Progenitor cell of endocrine pancreas (in vitro differentiated cells): ENCODE measurements at regions not wholly inside any gene's neighbourhood (a gene's known extent, or its start where the extent isn't known, plus 50 kb on each side); places are given as distances from the start of the nearest gene placed in this dataset.

ENCODE experiments used
- DNase-seq: peaks from one replicate; pipeline ENCODE4 v3.0.0; 2021; ENCODE audit warnings: low spot score; ENCODE audit not compliant: unreplicated experiment
- H3K27ac Mint-ChIP-seq: 2 replicates; pipeline ENCODE4 v1.8.0; 2021; ENCODE audit warnings: mild to moderate bottlenecking, moderate library complexity, mixed read lengths
- H3K27me3 Mint-ChIP-seq: 2 replicates; pipeline ENCODE4 v1.8.0; 2021; ENCODE audit warnings: mixed read lengths
- H3K36me3 Mint-ChIP-seq: 2 replicates; pipeline ENCODE4 v1.8.0; 2022; ENCODE audit warnings: mixed read lengths; ENCODE audit not compliant: insufficient read depth
- H3K4me1 Mint-ChIP-seq: 2 replicates; pipeline ENCODE4 v1.8.0; 2021; ENCODE audit warnings: low read depth, mixed read lengths
- H3K4me3 Mint-ChIP-seq: 2 replicates; pipeline ENCODE4 v1.8.0; 2021; ENCODE audit warnings: low read depth, mild to moderate bottlenecking, moderate library complexity, mixed read lengths
- H3K9me3 Mint-ChIP-seq: 2 replicates; pipeline ENCODE4 v1.8.0; 2021; ENCODE audit warnings: low read depth, mixed read lengths
- TF ChIP-seq, protein P1 (sequence below): fragments of 200-600 bp; sonication (generic); IDR thresholded peaks from one replicate; pipeline ENCODE4 v1.5.0; 2021; ENCODE audit warnings: antibody characterized with exemption, mild to moderate bottlenecking; ENCODE audit not compliant: unreplicated experiment

DNA sequence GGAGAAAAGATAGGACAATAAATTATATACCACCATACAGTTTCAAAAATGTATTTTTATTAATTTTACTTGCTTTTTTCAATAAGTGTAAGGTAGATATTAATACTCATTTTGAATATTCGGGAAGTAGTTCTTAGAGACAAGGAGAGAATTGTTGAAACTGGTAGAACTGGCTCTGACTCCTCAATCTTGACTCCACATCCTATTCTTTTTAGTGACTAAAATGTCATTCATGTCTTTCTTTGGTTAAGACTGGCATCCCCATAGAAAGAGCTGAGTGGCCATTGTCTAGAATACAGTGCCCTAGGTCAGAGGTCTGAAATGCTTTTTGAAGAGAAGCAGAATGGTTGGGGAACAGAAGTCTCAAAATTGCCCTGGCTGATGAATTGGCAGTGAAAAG is 177.6 kb upstream of the LRIG3 start:
- H3K4me3 Mint-ChIP-seq, result no peak overlapping the region
- TF ChIP-seq, protein P1, sequence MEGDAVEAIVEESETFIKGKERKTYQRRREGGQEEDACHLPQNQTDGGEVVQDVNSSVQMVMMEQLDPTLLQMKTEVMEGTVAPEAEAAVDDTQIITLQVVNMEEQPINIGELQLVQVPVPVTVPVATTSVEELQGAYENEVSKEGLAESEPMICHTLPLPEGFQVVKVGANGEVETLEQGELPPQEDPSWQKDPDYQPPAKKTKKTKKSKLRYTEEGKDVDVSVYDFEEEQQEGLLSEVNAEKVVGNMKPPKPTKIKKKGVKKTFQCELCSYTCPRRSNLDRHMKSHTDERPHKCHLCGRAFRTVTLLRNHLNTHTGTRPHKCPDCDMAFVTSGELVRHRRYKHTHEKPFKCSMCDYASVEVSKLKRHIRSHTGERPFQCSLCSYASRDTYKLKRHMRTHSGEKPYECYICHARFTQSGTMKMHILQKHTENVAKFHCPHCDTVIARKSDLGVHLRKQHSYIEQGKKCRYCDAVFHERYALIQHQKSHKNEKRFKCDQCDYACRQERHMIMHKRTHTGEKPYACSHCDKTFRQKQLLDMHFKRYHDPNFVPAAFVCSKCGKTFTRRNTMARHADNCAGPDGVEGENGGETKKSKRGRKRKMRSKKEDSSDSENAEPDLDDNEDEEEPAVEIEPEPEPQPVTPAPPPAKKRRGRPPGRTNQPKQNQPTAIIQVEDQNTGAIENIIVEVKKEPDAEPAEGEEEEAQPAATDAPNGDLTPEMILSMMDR, result no peak
- H3K4me1 Mint-ChIP-seq, result no peaks in the 10 kb centered on the region
- no peaks in the 10 kb centered on the region for H3K9me3 Mint-ChIP-seq
- no peak for DNase-seq
- no peak overlapping the region for H3K27ac Mint-ChIP-seq
- no peaks in the 10 kb centered on the region for H3K27me3 Mint-ChIP-seq
- no peaks in the 10 kb centered on the region for H3K36me3 Mint-ChIP-seq

DNA sequence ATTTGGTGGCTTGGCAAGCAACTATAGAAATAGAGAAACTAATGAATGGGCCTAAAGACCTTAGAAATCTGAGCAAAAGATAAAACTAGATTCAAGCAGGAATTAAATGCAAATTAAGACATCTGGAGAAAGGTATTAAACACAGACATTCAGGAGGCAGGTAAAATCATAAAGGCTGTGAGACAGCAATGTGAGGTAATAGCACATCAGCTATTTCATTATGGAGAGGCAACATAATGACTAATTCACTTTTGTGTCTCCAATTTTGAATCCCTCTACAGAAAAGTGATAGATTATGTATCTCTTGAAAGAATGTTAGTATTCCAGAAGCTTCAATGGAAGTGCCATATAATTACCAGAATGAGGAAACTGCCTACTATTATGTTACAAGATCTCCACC is 175.9 kb upstream of the LRIG3 start:
- no peaks in the 10 kb centered on the region for H3K9me3 Mint-ChIP-seq
- H3K4me1 Mint-ChIP-seq, result no peaks in the 10 kb centered on the region
- TF ChIP-seq, protein P1, result no peak
- H3K4me3 Mint-ChIP-seq, result no peak overlapping the region
- H3K27ac Mint-ChIP-seq, result no peak overlapping the region
- H3K36me3 Mint-ChIP-seq, result no peaks in the 10 kb centered on the region
- no peaks in the 10 kb centered on the region for H3K27me3 Mint-ChIP-seq
- no peak for DNase-seq

DNA sequence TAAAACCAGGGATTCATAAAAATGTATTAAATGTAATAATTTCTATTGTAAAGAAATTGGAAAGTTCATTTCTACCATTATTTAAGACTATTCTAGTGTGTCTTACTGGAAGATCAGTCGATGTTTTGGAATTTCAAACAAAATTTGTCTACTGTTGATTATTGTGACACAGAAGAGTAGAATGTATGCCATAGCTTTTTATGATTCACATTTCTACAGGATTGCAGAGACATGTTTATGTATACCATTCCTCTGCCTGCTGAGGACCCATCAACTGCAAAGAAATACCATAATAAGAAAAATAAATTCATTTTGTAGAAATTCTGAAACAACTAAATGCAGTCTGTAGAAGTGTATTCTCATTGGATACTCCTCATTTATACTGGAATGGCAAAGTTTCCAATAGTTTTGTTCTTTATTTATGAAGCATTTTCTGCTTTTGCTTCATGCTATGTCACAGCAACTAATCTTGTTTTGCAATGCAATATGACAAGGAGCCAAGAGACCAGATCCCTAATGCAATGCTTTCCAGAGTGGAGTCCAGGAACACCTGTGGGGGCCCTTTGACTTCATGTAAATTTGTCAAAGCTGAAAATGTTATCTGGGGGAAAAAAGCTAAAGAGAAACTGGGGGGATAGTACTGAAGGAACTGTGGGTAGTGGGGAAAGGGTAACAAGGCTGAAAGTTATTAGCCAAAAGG is 172.9 kb upstream of the LRIG3 start:
- H3K4me3 Mint-ChIP-seq, result no peak overlapping the region
- TF ChIP-seq, protein P1, result no peak

DNA sequence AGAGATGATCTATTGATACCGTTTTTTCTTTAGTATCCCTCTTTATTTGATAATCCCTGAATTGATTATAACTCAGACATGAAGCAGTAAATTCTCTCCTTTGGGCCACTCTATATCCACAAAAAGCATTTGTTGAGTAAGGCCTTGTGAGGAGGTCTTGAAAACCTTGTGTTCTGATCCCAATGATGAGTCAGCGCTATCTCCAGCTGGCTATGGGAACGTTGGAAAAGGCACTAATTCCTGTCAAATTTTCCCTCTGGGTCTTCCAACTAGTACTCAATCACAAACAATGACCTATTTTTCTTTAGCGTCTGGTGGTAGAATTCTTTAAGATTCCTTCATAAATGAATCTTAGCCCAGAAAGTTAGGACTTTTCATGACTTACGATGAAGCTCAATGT is 168.4 kb upstream of the LRIG3 start:
- H3K27ac Mint-ChIP-seq, result no peak overlapping the region
- no peaks in the 10 kb centered on the region for H3K27me3 Mint-ChIP-seq
- no peak for DNase-seq
- H3K4me1 Mint-ChIP-seq, result peaks cover 32% of the 10 kb centered on the region
- TF ChIP-seq, protein P1, result no peak
- H3K9me3 Mint-ChIP-seq, result no peaks in the 10 kb centered on the region
- no peaks in the 10 kb centered on the region for H3K36me3 Mint-ChIP-seq
- H3K4me3 Mint-ChIP-seq, result no peak overlapping the region

More for the DNA sequence above, 172.9 kb upstream of the LRIG3 start:
- Mint-ChIP-seq H3K27ac (no peak overlapping the region), H3K9me3 (no peaks in the 10 kb centered on the region), H3K27me3 (no peaks in the 10 kb centered on the region), H3K36me3 (no peaks in the 10 kb centered on the region), H3K4me1 (no peaks in the 10 kb centered on the region)
- no peak for DNase-seq

DNA sequence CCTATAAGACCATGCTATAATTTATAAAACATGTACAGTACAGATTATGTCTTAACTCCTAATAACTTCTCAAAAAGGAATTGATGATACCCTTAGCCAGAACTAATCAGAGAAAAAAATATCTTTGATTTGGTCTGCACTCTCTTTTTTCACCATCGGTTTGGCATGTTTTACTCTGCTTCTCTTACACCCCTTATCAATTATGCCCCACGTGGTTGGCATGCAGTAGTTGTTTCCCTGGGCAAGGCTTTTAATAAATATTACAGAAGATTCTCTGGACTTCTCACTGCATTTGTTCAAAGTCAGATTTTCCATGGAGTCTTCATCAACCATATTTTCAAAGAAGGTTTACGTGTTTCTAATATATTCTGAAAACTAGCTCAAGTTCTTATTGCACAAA is 167.4 kb upstream of the LRIG3 start:
- no peaks in the 10 kb centered on the region for H3K36me3 Mint-ChIP-seq
- no peaks in the 10 kb centered on the region for H3K27me3 Mint-ChIP-seq
- H3K4me3 Mint-ChIP-seq, result no peak overlapping the region
- TF ChIP-seq, protein P1, result no peak
- no peak overlapping the region for H3K27ac Mint-ChIP-seq
- H3K4me1 Mint-ChIP-seq, result peaks cover 33% of the 10 kb centered on the region
- no peaks in the 10 kb centered on the region for H3K9me3 Mint-ChIP-seq
- DNase-seq, result no peak
